GM19452 (cell line): ENCODE measurements at regions not wholly inside any gene's neighbourhood (a gene's known extent, or its start where the extent isn't known, plus 50 kb on each side); places are given as distances from the start of the nearest gene placed in this dataset.

Experiments
- ATAC-seq: cut with Tn5 transposase; IDR thresholded peaks from one replicate; pipeline ENCODE4 v1.9.1; 2021; ENCODE audit not compliant: unreplicated experiment

DNA sequence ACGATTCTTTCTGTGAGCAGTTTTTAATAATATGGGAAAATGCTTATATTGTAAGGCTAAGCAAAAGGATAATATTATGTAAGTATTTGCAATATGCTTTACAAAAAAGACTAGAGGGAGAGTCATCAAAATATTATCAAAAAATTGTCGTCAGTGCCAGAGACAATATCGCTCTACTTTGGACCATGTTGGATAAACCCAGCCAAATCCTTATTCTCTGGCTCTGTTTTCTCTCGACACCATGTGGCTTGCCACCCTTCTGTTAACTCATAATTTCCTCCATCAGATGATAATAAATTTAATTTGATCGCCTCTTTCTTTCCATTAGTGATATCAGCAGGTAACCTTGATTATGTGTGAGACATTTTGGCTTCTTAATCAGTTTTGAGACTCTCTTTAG, 129.9 kb downstream of the CDC42EP3 start:
- no peak for ATAC-seq

DNA sequence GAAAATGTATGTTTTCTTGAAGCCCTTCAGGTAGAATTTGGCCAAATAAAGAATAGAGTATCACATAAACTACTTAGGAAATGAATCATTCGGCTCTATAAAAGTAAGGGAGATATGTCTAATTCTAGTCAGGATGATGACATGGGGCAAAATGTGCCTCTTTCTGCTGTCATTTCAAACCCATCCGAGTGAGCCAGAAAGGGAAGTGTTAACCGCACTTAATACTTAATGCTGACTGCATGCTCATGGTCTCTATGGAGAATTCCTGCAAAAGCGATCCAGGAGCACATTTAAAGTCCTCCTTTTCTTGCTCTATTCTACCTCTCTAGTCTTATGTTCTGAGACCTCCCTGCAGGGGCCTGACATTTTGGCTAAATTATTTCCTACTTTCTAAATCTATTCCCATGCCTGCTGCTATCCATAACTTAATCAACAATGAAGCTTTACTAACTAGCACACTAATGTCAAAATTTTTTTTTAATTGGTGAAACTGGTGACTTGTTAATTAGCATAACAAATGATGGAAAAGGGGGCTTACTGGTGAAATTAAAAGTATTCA, 127.4 kb downstream of the CDC42EP3 start:
- no peak for ATAC-seq

DNA sequence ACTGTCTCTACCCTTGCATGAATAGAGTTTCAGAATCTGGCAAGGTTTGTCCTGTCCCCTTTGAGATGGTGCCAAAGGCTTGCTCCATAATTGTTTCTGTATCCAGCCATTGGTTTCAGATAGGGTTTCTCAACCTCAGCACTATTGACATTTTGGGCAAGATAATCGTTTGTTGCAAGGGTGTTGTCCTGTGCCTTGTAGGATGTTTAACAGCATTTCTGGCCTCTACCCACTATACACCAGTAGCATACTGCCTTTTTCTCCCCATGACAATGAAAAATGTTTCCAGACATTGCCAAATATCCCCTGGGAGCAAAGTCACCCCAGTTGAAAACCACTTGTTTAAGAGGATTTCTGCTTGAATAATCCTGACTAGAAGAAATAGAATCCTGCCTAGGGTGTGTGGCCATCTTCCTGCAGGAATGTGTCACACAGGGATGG, 126.8 kb downstream of the CDC42EP3 start:
- no peak for ATAC-seq

- ATAC-seq, result peak; percentile 64
Measured at GRCh38 chr2:37549598-37549997, 121.8 kb downstream of the CDC42EP3 start.

- peak; percentile 40 for ATAC-seq
Measured at GRCh38 chr2:37550190-37550589, 121.3 kb downstream of the CDC42EP3 start.

GRCh38 chr2:37551783-37552182, 119.7 kb downstream of the CDC42EP3 start:
- no peak for ATAC-seq

- ATAC-seq, result no peak
Measured at GRCh38 chr2:37552339-37552738, 119.1 kb downstream of the CDC42EP3 start.

DNA sequence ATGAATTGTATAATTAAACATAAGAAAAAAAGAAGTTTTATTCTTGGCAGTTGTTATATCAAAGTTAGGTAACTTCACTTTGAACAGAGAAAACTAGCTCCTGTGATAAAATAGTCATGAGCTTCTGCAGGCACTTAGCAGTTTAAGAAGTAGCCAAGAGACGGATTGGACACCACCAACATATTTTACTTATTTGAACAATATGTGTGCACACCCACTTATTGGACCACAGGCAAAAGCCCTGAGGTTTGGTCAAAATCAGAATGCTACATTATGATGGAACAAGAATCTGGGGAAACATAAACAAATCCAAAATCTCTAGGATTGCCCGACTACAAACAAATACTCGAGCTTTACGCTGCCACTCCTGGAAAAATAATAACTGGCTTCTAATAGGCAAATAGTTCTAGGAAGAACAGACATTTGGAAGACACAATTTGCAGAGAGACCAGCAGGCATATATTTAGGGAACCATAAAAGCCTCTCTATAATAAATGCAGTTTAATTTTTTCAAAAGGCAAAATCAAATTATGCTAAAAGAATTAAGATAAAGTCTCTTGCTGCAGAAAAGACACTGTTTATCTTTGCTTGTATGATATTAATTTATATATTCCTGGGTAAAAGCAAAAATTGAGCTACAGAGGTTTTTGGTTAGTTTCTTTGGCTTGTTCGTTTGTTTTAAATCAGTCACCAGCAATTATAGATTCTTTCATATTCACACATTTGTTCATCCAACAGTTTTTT, 117.9 kb downstream of the CDC42EP3 start:
- no peak for ATAC-seq

- ATAC-seq, result no peak
Measured at GRCh38 chr2:37554155-37554510, 117.3 kb downstream of the CDC42EP3 start.

DNA sequence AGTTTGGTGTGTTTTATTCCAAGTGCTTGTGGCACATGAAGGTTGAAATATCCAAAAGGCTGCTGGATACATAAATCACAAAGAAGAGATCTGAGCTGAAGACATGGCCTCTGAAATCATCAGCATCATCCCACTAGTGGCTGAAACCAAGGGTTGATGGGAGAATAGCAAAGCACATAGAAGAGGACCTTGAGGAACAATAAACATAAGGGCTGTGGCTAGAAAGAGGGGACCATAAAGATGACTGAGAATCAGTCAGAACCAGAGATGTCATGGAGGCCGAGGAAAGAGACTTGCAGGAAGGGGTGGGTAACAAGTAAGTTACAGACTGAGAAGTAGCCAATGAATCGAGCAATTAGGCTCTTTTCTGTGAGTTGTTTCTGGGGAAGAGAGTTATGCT, 116.8 kb downstream of the CDC42EP3 start:
- ATAC-seq, result no peak

DNA sequence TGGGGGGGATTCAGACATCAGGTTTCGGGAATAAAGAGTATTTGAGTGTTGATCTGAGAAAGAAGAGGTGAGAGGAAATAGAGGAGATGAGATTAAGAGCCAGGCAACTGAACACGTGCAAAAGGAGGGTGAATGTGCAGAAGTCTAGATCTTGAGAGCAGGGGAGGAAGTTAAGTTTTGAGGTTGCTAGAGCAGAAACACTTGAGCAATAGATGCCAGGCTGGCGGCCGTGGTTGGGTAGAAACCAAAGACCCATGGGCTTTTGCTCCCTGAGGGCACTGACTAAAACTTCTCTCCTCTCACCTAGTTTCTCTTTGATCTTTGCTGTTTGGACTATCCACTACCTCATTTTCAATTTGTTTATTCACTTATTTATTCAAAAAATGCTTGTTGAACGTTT, 116.0 kb downstream of the CDC42EP3 start:
- no peak for ATAC-seq

DNA sequence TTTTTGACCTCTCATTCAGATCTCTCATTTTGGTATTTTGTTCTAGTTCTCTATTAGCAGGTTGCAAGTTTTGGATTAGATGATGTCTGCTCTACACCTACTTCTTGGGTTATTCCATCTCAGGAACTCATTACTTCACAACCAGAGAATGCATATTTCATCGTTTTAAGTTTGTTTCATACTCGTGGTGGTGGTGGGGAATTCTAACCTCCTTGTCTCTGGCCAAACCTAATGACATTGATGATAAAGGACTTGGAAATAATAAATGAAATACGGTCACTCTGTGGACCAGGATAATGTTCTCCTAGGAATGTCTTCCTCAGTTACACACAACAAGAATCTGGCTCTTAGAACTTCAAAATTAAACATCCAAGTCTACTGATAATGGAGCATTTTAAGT, 115.2 kb downstream of the CDC42EP3 start:
- no peak for ATAC-seq

GRCh38 chr2:37558623-37559022, 112.8 kb downstream of the CDC42EP3 start:
- ATAC-seq, result peak; percentile 58

DNA sequence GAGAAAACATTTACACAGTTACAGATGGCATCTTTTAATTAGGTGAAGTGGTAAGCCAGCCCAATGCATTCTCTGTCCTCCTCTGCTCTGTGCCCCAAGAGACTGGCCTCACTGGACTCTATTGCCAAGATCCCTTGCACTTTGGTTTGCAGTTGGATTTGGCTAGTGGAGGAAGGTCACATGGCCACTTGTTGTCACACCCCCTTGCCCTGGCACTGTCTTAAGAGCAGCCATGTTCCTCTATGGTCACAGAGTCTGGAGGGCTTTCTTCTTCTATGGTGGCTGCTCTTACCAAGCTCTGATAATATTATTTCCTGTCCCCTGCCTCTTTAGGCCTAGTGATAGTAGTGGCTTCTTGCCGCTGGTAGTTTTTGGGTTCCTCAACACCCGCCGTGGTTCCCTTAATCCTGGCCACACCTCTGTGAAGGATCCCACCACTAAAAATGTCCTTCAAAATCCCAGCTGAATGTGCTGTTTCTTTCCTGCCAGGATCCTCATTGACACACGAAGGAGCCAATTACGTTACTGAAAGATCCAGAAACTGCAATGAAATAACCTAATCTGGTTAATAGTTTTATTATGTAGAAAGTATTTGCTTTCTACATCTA, 111.1 kb downstream of the CDC42EP3 start:
- no peak for ATAC-seq

DNA sequence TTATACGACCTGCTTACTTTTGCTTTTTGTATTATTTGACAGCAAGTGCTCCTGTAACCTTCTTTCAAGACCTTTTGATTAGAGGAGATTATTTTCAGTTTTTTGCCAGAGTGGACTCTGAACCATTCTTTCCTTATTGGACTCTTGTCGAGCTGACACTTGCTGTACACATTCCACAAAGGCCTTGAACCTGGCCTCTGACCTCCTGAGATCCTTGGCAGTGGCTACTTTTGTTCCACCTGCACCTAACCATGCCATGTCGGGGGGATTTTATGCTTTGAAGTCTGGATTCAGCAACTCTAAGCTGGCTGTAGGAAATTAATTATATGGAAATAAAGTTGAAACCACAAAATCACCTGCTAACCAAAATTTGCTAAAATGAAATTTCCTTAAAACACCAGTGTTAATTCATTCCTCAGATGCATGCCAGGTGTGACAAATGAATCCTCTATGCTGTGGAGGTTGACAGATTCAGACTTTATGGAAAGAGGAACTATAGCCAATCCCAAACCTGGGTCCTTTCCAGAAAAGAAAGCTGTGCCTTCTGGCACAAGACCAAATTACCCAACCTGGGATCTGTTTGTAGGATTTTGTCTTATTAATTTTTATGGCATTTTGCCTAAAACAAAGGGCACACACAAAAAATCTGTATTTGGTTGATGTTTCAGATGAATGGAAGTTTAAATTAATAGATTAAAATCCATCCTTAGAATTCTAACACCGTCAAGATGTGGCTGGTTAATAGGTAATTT, 110.4 kb downstream of the CDC42EP3 start:
- ATAC-seq, result no peak

- peak; percentile 80 for ATAC-seq
Measured at GRCh38 chr2:37561615-37562569, 109.5 kb downstream of the CDC42EP3 start.

- no peak for ATAC-seq
Measured at GRCh38 chr2:37563375-37564015, 107.9 kb downstream of the CDC42EP3 start.

DNA sequence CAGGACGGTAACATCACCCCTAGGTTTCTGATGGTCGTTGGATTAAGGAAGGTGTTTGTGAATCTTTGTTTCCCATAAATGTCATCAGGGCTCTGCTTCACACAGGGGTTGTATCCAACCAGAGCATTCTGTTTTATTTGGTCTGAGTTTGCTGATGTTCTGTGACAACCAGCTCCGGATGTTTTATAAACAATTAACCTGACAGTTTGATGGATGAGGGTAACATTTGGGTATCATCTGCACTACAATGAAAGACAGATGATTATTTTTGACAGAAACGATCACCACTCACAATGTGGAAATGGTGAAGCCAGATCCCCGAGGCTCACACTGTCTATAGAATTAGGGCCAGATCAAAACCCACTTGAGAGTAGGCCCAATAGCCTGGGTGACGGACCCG, 107.1 kb downstream of the CDC42EP3 start:
- ATAC-seq, result no peak

GRCh38 chr2:37566517-37566981, 104.9 kb downstream of the CDC42EP3 start:
- ATAC-seq, result no peak

GRCh38 chr2:37568565-37568964, 102.9 kb downstream of the CDC42EP3 start:
- no peak for ATAC-seq
